ENCODE measurements at regions not wholly inside any gene's neighbourhood (a gene's known extent, or its start where the extent isn't known, plus 50 kb on each side); places are given as distances from the start of the nearest gene placed in this dataset.
"Not testable (repeated sequence)": the region's sequence is repeated elsewhere in the genome, so short reads cannot be mapped to it uniquely, and the experiment has no call there.

DNA sequence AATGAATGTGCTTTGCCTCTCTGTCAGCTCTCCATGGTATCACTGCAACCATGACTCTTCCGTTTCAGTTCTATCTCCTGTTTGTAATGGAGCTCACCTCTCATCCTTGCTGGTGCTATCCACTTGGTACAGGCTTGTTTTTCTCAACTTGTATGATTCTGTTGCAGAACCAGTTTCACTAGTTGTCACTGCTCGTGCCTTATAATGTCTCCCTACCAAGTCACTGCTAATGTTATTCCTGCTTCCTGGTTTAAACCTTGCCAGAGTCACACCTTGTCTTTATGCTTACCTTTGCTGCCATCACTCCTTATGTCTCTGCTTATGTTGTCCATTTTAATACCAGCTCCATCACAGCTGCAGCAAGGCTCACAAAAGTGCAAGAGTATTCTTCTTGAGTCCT is 1191.0 kb upstream of the LRRTM1 start:
- no peak for DNase-seq (ENCODE audit: low read depth)
- no peak overlapping the region for H3K4me3 ChIP-seq (ENCODE audit: low read depth, low read length)

DNA sequence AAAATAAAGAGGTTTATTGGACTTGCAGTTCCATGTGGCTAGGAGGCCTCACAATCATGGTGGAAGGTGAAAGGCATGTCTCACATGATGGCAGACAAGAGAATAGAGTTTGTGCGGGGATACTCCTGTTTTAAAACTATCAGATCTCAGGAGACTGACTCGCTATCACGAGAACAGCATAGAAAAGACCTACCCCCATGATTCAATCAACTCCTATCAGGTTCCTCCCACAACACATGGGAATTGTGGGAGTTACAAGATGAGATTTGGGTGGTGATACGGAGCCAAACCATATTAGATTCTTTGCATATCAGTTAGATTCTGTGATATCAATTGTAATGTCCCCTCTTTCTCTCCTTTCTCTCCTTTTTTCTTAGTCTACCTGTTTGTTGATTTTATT is 1178.7 kb upstream of the LRRTM1 start:
- no peak for DNase-seq (ENCODE audit: low read depth)

DNA sequence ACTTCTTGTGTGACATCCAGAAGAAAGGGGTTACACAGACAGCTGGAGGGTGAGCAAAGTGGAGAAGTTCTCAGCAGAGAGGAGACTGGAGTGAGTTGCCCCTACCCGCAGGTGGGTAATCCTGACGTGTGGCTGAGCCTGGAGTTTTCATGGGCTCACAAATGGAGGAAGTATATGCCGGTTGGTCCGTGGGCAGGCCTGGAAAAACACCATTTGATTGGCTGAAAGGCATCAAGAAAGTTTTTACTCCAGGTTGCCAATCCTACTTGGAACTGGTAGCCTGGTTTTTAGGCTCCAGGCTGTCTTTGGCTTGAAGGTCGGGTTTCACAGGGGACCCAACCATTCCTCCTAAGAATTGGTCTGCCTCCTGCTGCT is 1177.4 kb upstream of the LRRTM1 start:
- DNase-seq (ENCODE audit: low read depth): no peak
- no peak overlapping the region for H3K4me3 ChIP-seq (ENCODE audit: low read depth, low read length)

More for the DNA sequence above, 1178.7 kb upstream of the LRRTM1 start:
- no peak overlapping the region for H3K4me3 ChIP-seq (ENCODE audit: low read depth, low read length)

DNA sequence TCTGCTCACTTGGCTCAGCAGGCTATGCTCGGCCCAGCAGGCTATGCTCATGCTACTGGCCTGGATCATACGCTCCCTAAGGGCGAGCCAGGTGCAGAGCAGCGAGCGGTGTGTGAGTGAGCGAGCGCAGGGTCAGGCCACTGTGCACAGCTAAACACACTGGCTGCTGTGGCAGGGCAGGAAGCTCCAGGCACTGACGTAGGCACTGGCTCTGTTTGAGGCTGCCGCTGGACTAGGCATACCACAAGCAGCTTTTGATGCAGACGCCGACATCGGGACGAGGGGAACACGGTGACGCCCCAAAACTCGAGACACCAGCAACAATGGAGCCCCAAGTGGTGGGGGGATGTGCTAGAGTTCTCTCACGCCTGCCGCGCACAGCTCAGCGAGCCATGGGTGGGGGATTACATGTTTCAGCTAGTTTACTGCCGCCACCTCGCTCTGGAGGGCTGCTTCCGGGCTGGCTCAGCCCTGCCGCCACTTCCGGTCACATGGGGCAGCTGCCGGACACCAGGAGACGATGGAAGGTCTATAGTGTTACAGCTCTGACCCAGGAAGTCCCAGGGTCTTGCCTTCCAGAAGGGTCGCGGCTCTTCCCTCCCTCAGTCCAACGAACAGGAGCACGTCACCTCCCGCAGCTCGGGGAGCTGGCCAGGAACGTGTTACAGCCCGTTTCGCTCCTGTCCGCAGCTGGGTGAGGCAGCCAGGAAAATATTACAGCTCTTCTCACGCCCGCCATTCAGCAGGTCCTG is 1176.9 kb upstream of the LRRTM1 start:
- H3K4me3 ChIP-seq (ENCODE audit: low read depth, low read length): no peak overlapping the region
- DNase-seq (ENCODE audit: low read depth): no peak

DNA sequence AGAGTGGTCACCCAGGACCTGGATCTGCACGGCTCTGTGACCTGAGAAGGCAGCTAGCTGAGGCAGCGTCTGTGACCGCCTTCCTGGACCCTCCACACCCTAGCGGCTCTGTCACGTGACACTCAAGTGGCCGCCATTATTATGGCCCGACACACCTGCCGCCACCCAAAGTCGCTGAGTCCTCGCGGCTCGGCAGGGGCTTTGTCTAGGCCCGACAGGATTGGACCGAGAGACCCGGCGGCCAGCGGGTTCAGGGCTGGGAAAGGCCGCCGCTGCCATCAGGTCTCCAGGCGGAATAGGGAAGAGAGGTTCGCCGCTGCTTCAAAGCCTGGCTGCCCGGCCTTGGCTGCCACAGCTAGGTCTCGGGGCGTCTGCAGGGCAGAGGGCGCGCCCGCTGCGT is 1162.5 kb upstream of the LRRTM1 start:
- H3K4me3 ChIP-seq (ENCODE audit: low read depth, low read length): no peak overlapping the region
- DNase-seq (ENCODE audit: low read depth): no peak

DNA sequence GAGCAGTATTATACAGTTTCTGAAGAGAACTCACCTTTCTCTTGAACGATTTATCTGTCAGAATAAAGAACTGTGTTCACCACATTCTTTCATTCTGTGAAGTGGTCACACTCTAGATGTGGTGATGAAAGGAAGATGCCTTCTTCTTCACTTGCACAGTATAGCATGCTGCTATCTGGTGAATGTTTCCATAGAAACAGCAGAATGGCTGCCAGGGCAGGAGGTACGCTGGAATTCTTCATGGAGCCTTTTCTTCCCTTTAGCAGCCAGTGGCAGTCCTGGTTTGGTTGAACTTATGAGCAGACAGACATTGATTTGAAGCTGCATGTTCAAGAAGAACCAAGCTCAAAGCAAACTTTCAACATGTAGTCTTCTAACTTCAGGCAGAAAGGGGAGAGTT is 1157.9 kb upstream of the LRRTM1 start:
- H3K4me3 ChIP-seq (ENCODE audit: low read depth, low read length): no peak overlapping the region
- DNase-seq (ENCODE audit: low read depth): no peak

DNA sequence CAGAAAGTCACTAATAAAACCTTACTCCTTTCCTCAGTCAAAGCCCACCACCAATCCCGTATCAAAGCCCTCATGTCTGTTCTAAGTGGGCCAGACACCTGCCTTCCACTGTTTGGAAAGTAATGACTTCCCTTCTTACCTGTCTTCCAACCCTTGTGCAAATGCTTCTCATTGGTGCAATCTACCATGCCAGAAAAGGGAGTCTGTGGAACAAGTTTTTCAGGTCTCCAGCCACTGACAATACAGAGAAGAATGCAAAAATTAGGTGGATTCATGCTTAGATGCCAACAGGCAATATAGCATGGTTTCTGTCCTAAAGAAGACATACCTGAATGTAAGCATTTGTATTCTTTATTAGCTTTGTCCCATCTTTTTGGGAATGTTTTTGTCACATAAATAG is 1140.6 kb upstream of the LRRTM1 start:
- H3K4me3 ChIP-seq (ENCODE audit: low read depth, low read length): no peak overlapping the region

DNA sequence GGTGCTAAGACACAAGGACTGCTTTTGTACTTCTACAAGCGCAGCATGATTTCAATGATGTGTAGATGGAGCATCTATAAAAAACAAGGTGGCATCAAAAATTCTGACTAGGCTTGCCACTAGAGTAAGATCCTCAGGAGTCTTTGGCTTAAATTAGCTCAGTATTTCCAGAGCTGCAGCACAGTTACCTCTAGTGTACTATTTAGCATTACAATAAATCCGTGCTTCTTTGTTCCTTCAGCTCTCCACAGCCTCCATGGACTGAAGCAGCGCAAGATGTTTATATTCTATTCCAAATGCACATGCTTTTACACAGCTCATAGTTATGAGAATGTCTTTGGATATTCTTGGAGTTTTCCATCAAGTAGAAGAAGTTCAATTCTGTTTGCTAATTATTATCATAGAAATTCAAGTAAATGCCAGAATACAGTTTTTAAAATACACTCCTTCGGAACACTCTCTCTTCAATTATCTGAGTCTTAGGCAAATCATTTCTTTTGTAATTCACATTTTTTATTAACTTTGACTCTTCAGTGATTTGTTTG is 1133.0 kb upstream of the LRRTM1 start:
- no peak overlapping the region for H3K4me3 ChIP-seq (ENCODE audit: low read depth, low read length)
- DNase-seq (ENCODE audit: low read depth): no peak

More for the DNA sequence above, 1140.6 kb upstream of the LRRTM1 start:
- DNase-seq (ENCODE audit: low read depth): no peak

DNA sequence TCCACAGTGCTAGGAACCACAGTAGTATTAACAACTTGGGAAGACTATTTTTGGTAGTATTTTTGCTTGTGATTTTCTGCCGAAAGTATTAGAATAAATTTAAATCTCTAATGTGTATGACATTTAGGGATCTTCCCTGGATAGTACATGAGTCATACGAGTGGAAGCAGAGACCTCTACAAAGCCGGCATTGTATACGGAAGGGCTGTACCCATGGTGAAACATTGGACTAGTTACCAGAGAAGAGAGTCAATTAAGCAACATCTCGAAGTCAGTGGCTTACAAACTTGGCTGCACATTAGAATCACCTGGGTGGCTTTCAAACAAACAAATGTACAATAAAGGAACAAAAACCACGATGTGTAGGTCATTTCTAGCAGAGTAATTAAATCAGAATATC is 1131.7 kb upstream of the LRRTM1 start:
- H3K4me3 ChIP-seq (ENCODE audit: low read depth, low read length): no peak overlapping the region
- DNase-seq (ENCODE audit: low read depth): no peak

DNA sequence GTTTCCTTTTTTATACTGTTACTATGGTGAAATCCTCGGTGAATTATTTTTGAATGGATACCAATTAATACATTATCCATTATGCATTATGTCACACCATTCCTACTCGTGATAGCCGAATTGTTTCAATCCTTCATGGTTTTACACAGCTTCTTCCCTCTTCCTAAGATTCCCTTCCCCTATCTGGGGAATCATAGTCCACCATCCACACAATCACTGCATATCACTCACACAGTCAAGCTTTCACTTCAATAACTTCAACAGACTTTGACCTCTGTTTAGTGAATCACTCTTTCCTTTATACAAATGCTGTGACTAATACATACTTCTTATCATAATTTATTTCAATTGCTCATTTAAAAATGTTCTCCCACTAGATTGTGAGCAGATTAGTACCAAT is 1108.1 kb upstream of the LRRTM1 start:
- H3K4me3 ChIP-seq (ENCODE audit: low read depth, low read length): no peak overlapping the region
- DNase-seq (ENCODE audit: low read depth): no peak

DNA sequence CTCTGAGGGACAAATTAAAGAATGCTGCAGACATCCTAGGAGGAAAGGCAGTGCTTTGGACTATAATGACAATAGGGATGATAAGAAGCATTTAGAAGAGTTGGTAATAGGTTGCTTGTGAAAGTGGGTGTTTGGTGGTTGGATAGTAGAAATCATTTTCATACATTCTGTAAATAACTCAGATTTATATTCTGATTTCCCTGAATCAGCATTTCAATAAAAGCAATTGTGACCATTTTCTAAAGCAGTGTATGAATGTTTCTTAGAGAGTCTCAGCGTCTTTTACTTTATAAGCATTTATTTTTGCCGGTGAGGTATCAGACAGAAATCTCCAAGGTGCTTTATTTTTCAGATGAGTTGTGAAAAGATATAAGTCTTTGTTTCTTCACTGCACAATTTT is 1099.0 kb upstream of the LRRTM1 start:
- no peak for DNase-seq (ENCODE audit: low read depth)
- no peak overlapping the region for H3K4me3 ChIP-seq (ENCODE audit: low read depth, low read length)

DNA sequence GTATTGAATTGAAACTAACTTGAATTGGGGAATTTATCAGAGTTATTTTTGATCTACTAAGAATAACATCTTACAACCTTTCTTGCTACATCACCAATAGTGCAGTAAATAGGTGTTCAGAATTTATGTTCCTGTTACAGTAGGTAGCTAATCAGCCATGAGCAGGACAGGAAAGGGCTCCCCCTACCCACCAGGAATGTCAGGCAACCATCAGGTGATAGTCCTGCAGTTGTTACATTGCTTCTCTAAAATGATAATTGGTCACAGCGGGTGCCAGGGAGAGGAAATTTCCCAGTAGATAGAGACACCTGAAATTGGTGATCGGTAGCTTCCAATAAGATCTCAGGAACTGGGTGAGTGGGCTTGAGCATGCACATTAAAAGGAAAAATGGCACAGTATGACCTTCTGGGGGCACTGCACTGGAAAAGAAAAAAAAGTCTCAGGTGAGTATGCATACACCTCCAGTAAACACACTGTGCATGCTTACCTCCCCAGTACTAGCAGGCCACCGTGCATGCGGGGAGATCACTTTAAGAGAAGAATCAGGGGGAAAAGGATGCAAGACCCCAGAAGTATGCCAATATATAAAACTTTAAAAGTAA is 1092.0 kb upstream of the LRRTM1 start:
- no peak for DNase-seq (ENCODE audit: low read depth)
- H3K4me3 ChIP-seq (ENCODE audit: low read depth, low read length): no peak overlapping the region

DNA sequence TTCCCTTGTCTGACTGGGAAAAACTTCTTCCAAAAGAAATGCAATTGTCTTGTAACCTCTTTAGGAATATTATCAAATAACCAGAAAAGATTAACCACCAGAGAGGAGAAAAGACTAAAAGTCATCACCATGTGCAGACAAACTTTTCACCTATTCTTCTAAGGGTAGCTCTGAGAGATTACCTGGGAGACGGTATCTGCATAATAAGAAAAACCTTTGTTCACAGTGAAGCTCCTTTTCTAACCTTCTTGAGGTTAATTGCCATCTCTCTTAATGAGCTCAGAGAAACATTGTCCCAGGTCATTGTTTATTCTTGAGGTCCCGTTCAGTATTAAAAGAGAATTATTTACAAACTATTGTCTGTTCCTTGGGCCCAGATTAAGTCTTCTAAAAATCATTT is 1091.2 kb upstream of the LRRTM1 start:
- DNase-seq (ENCODE audit: low read depth): no peak
- H3K4me3 ChIP-seq (ENCODE audit: low read depth, low read length): no peak overlapping the region

DNA sequence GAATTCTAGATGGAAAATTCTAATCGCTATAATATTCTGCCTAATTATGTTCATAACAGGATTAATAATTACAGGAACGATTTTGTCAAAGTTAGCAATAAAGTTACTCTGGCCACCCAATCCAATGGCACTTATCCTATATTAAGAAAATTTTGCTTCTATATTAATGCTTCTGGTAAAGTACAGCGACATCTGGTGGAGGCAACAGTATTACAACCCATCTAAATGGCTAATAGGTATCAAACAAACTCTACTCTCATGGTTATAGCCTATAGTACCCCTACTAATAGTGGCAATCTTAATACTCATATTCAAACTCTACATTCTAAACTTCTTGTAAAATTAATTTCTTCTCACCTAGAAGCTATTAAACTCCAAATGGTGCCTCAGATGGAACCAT is 1084.7 kb upstream of the LRRTM1 start:
- no peak for DNase-seq (ENCODE audit: low read depth)
- no peak overlapping the region for H3K4me3 ChIP-seq (ENCODE audit: low read depth, low read length)

DNA sequence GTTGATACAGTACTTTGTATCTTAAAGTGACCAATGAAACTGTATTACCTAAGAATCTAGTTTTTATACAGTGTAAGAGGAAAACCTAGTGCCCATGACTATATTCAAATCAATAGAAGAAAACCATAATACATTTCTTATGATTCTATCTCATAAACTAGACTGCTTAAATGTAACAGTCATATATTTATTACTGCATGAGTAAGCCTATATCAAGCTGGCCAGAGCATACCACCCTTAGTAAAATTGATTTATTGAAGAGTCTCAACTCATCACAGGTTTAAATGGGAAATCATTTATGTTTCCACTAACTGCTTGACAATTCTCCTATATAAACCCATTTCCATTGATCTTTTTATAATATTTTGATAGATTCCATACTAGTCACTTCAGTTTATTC is 1059.2 kb upstream of the LRRTM1 start:
- no peak for DNase-seq (ENCODE audit: low read depth)
- H3K4me3 ChIP-seq (ENCODE audit: low read depth, low read length): no peak overlapping the region

DNA sequence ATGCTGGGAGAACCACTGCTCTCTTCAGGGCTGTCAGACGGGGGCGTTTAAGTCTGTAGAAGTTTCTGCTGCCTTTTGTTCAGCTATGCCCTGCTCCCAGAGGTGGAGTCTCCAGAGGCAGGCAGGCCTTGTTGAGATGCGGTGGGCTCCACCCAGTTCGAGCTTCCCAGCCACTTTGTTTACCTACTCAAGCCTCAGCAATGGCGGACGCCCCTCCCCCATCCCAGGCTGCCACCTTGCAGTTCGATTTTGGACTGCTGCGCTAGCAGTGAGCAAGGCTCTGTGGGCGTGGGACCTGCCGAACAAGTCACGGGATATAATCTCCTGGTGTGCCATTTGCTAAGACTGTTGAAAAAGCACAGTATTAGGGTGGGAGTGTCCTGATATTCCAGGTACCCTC is 1057.9 kb upstream of the LRRTM1 start:
- not testable (repeated sequence) for DNase-seq (ENCODE audit: low read depth); H3K4me3 ChIP-seq (ENCODE audit: low read depth, low read length)

DNA sequence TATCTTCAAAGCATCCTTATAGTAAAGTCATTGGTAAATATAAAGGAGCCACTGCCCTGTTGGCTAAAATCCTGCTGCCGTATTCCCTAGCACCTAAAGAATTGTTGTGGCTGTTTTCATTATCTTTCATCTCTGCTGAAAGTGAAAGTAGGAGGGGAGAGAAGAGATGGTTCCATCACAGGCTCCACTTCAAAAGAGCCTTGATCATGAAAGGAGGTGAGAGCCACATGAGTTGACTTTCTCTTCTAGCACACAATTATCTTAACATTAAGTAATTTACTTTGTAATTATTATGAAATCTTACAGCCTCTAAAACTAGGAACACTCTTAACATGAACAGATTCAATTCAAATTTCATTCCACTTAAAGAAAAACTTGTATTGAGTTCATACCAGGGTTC is 1050.9 kb upstream of the LRRTM1 start:
- DNase-seq (ENCODE audit: low read depth): no peak
- no peak overlapping the region for H3K4me3 ChIP-seq (ENCODE audit: low read depth, low read length)

DNA sequence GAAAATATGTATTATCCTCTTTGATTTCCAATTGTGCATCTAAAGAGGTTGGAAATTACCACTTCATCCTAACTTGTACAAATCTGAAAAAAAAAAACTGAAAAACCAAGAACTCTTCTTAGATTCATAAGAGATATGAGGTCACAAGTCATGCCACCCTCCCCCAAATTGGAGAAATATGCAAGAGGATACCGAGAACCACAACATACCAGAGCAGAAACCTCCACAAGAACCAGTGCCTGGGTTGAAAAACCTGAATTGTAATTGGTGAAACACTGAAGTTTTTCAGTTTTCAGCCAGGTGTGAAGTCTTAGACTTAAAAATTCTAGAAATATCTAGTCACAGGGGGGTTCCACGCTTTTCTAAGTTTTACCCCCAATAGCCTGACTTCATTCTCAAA is 1029.5 kb upstream of the LRRTM1 start:
- DNase-seq (ENCODE audit: low read depth): no peak
- H3K4me3 ChIP-seq (ENCODE audit: low read depth, low read length): no peak overlapping the region

DNA sequence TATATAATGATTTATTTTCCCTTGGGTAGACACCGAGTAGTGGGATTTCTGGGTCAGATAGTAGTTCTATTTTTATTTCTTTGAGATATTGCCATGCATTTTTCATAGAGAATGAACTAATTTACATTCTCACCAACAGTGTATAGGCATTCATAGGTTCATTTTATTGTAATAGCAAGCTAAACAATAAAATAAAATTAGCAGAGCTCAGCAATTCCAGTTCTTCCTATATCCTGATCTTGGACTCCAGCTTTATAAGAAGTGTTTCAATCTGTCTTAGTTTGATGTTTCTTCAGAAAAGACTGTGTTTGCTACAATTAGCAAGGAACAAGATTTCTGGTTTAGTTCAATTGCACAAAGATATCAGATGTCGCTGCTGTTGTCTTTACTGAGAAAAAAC is 1024.4 kb upstream of the LRRTM1 start:
- H3K4me3 ChIP-seq (ENCODE audit: low read depth, low read length): no peak overlapping the region
- no peak for DNase-seq (ENCODE audit: low read depth)

DNA sequence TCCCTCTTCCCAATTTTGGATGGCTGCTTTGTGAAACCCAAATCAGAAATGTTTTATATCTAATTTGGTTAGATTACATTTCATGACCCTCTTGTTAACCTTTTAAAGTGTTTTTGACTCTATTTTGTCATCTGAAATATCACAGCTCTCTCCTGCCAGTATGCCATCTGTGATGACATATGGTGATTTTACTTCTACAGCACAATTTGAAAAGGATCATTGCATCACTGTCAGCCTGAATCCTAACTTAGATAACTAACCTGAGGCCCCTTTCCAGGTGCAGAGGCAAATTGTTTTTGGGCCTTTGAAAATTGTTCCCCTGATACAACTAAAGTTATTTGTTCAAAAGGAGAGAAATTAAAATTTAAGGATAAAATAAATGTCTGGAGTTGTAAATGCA is 1023.4 kb upstream of the LRRTM1 start:
- H3K4me3 ChIP-seq (ENCODE audit: low read depth, low read length): no peak overlapping the region
- no peak for DNase-seq (ENCODE audit: low read depth)

DNA sequence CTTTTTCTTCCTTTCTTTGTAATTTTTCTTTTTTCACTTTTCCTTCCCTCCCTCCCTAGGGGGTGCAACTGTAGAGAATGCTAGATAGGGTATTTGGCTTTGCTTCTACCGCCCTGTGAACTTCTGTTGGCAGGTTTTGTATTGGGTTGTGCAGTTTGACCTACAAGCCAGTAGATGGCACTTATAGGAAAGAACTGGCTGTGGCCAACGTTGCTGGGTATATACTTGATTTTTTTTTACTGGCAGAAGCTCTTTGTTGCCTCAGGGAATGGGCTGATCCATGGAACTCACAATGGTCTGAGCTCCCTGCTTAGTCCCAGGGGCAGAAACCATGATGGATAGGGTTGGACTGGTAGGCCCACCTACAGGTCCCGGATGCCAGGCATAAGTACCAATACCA is 1019.5 kb upstream of the LRRTM1 start:
- no peak for DNase-seq (ENCODE audit: low read depth)
- no peak overlapping the region for H3K4me3 ChIP-seq (ENCODE audit: low read depth, low read length)

Data from skeletal muscle cell (primary cell).